Stimulated activated CD4-positive, alpha-beta T cell treated with anti-CD3 and anti-CD28 coated beads, Interleukin-15, amount 100 ng/mL, for 1 hour (primary cell): ENCODE measurements at regions not wholly inside any gene's neighbourhood (a gene's known extent, or its start where the extent isn't known, plus 50 kb on each side); places are given as distances from the start of the nearest gene placed in this dataset.
"Not testable (repeated sequence)": the region's sequence is repeated elsewhere in the genome, so short reads cannot be mapped to it uniquely, and the experiment has no call there.

ENCODE experiments used
- DNase-seq, 2 donors: peaks; one replicate each; pipeline ENCODE4 v3.0.0-alpha.2; 2020; ENCODE audit warnings: low read depth in 1 of 2, low spot score in 1 of 2

- DNase-seq: no peak
Measured at GRCh38 chr9:38257626-38258215, 134.8 kb upstream of the ALDH1B1 start.

- no peak for DNase-seq
Measured at GRCh38 chr9:38256461-38256860, 136.0 kb upstream of the ALDH1B1 start.

DNA sequence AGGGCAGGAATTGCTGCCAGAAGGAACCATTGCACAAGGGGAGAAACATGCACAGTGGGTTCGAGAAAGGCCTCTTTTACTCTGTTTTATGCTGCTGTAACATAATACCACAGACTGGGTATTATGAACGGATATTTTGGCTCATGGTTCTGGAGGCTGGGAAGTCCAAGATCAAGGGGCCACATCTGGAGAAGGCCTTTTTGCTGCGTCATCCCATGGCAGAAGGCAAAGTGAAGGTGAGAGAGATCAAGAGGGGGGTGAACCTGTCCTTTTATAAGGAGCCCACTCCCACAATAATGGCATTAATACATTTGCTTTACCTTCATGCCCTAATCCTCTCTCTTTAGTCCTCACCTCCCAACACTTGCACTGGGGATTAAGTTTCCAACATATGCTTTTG, 136.9 kb upstream of the ALDH1B1 start:
- no peak for DNase-seq

- no peak for DNase-seq
Measured at GRCh38 chr9:38254756-38255155, 137.7 kb upstream of the ALDH1B1 start.

GRCh38 chr9:38254151-38254550, 138.4 kb upstream of the ALDH1B1 start:
- DNase-seq: no peak

- DNase-seq: no peak
Measured at GRCh38 chr9:38253200-38253599, 139.3 kb upstream of the ALDH1B1 start.

DNA sequence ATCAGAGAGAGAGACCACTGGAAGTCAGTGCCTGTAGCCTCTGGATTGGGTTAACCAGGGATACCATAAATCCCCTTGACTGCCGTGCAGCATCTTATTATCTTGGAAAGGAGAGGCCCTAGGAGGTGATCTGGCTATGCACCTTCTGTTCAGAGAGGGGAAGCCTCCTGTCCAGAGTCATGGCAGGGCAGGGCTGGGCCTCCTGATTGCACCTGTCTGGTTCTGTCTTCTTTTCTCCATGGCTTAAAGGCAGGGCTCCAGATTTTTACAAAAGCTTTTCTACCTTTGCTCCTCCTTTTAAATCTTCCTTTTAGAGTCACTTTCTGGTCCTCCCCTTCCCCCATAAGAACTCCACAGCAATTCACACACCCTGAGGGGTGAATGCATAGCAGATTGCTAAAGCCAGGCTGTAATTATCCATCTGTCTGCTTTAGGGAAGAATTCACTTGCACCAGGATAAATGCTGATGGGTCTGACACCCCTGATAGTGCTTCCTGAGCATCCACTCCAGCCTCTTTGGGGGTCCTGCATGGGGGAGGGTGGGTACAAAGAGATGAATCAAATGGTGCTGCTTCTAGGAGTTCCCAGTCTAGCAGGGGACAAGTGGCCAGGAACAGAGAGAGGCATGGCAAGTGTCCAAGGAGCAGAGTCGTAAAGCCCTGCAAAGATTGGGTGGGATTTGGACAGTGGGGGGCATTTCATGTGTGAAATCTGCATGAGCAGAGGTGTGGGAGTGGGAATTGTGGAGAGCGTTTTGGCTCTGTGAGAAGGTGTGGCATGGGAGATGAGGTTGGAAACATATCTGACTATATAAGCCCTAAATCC, 141.3 kb upstream of the ALDH1B1 start:
- no peak for DNase-seq

DNA sequence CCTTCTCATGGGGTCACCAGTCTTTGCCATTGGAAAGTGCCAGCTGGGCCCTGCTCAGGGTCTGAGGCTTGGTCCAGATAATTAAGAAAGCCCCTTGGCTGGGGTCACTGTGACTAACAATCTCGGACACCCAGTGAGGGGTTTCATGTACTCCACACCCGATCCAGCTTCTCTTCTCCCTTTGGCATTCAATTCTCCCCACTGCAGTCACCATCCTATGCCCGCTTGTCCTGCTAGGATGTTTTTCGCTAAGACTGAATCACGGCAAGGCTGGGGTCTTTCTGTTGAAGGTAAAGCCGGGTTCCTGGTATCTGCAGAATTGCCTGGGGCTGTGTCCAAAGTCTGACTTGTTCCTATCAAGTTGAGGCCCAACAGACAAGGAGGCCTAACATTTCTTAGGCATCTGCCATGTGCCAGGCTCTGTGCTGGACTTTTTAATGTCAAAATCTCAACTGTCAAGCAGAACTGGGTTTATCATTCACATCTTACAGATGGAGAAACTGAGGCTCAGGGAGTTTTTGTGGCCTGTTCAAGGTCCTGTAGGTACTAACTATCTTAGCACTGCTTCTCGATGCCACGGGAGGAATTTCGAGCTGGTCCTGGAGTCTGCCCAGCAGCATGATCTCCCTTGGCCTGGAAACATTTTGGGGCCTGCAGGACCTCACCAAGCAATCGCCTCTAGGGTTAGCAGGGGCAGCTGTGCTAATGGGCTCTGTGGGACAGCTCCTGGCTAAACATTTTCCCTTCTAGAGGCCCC, 142.0 kb upstream of the ALDH1B1 start:
- no peak for DNase-seq

- DNase-seq: no peak
Measured at GRCh38 chr9:38249587-38250210, 142.8 kb upstream of the ALDH1B1 start.

- no peak for DNase-seq
Measured at GRCh38 chr9:38249049-38249448, 143.5 kb upstream of the ALDH1B1 start.

GRCh38 chr9:38246833-38247232, 145.7 kb upstream of the ALDH1B1 start:
- no peak for DNase-seq

- no peak for DNase-seq
Measured at GRCh38 chr9:38244971-38245370, 147.5 kb upstream of the ALDH1B1 start.

- no peak for DNase-seq
Measured at GRCh38 chr9:38243993-38244392, 148.5 kb upstream of the ALDH1B1 start.

- DNase-seq: not testable (repeated sequence)
Measured at GRCh38 chr9:38242151-38242550, 150.4 kb upstream of the ALDH1B1 start.

- no peak for DNase-seq
Measured at GRCh38 chr9:38240051-38240450, 152.5 kb upstream of the ALDH1B1 start.

DNA sequence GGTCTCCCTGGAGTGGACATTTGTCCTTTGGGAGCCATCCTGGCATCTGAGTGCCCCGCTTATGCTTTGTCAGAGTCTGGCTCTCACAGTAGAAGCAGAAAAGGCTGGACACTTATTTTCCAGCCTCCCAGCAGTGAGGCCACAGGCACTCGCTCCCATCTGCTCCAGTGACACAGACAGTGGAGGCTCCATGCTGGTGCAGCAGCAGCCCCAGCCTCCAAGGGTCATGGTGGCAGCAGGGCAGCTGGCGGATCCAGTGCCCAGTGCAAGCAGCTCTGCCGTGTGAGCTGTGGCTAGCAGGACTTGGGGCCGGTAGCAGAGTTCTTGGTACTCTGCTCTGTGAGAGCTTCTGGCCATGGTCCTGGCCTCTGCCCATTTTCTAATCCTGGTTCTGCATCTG, 157.3 kb upstream of the ALDH1B1 start:
- no peak for DNase-seq

- no peak for DNase-seq
Measured at GRCh38 chr9:38234479-38235170, 157.9 kb upstream of the ALDH1B1 start.

DNA sequence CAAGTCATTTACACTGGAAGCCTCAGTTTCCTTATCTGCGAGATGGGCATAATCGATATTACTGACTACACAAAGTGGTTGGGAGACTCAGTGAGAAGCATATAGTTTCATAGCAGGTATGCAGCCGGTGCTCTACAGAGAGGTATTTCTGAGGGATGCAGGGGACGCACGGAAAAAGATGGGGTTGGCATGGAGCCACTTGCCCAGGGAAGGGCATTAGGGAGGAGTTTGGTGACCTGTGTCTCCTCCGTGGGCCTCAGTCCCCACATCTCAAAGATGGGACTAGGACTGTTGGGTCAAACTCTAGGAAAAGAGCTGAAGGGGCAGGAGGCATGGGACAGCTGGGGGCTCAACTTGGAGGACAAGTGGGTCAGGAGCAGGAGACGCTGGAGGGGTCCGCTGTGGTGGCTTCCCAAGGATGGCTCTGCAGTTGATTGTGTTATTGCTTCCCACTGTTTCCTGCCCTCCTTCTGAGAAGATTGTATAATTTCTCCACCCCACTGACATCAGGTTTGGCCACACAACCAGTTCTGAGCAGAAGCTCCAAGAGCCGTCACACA, 158.6 kb upstream of the ALDH1B1 start:
- no peak for DNase-seq

- DNase-seq: no peak
Measured at GRCh38 chr9:38233343-38233742, 159.2 kb upstream of the ALDH1B1 start.

- no peak for DNase-seq
Measured at GRCh38 chr9:38232895-38233294, 159.6 kb upstream of the ALDH1B1 start.
